ENCODE measurements at regions not wholly inside any gene's neighbourhood (a gene's known extent, or its start where the extent isn't known, plus 50 kb on each side); places are given as distances from the start of the nearest gene placed in this dataset.
"Not testable (repeated sequence)": the region's sequence is repeated elsewhere in the genome, so short reads cannot be mapped to it uniquely, and the experiment has no call there.

DNA sequence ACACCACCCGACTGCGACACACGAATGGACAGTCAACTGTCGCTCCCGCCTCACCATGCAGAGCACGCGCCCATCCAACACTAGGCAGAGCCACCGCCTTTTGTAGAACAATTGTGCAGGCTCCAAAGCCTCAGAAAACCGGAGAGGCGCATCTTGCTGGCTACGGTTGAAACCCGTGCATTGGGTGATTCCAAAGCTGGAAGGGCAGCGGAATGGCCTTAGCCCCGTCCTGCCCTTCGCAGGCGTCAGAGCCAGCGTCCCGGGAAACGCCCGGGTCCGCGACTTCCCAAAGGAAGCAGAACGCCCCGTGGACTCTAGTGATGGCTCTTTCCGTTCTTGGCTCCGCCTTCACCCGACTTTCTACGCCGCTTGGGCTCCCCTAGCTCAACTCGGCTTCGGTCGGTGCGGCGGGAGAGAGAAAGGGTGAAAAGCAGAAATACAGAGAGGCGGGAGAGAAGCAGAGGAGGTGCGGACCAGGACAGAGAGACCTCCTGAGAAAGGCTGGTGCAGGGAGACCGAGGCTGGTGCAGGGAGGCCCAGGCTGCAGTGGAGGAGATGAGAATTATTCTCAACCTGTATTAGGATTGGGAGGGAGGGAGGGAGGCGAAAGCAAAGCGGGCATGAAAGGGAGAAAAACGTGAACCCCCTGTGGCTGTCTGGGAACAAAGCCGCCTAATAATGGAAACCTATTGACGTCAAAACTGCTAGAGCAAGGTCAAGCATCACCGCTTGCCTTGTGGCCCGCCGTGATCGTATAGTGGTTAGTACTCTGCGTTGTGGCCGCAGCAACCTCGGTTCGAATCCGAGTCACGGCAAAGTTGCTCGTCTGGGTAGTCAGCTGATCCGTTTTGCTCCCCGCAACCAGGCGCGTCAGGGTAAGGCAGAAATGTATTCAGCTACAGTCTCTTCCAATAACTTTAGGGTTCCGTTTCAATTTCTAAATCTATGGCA, 99.5 kb downstream of the PRKAB2 start:
- no peak overlapping the region for H3K27ac ChIP-seq (ENCODE audit: low read depth in 1 of 2, low read length in 1 of 2)
- DNase-seq (ENCODE audit: low read depth in 6 of 9, low spot score in 9 of 9) = no peak

DNA sequence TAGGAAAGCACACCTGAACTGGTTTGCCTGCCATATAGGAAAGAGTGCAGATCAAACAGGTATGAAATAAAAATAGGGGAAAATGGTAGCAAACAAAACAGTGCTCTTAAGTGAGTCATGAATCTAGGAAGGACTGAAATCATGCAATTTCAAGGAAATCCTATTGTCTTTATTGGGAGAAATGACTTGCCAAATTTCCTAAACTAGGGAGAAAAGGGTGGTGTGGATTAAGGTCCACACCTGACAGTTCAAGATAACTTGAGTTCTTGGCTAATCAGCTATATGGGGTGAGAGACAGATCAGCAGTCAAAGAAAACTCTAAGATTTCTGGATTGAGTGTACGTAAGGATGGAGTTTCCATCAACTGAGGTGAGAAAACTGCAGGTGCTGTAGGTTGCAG, 101.1 kb downstream of the PRKAB2 start:
- H3K4me1 ChIP-seq (ENCODE audit: control insufficient read depth in 2 of 2, insufficient read depth in 2 of 2, low read length in 2 of 2) = no peaks in the 10 kb centered on the region
- peaks cover 17 to 55% of the 10 kb centered on the region in 2 donors for H3K27me3 ChIP-seq (ENCODE audit: control insufficient read depth in 2 of 2, insufficient read depth in 1 of 2, low read length in 1 of 2)
- no peaks in the 10 kb centered on the region for H3K36me3 ChIP-seq (ENCODE audit: control insufficient read depth in 2 of 2, insufficient read depth in 2 of 2, low read length in 1 of 2)
- no peaks in the 10 kb centered on the region for H3K9me3 ChIP-seq (ENCODE audit: control insufficient read depth in 2 of 2, insufficient read depth in 1 of 2, low read length in 1 of 2)
- 88% methylated on average over 1 of the region's 1 CpG for WGBS
- no peak for DNase-seq (ENCODE audit: low read depth in 6 of 9, low spot score in 9 of 9)
- no peak overlapping the region for H3K27ac ChIP-seq (ENCODE audit: low read depth in 1 of 2, low read length in 1 of 2)
- no peak overlapping the region for H3K4me3 ChIP-seq (ENCODE audit: low read length in 2 of 2)

More for the DNA sequence above, 99.5 kb downstream of the PRKAB2 start:
- Histone ChIP-seq H3K4me3 (ENCODE audit: low read length in 2 of 2) (no peak overlapping the region), H3K36me3 (ENCODE audit: control insufficient read depth in 2 of 2, insufficient read depth in 2 of 2, low read length in 1 of 2) (no peaks in the 10 kb centered on the region), H3K27me3 (ENCODE audit: control insufficient read depth in 2 of 2, insufficient read depth in 1 of 2, low read length in 1 of 2) (peaks cover 24 to 71% of the 10 kb centered on the region in 2 donors), H3K9me3 (ENCODE audit: control insufficient read depth in 2 of 2, insufficient read depth in 1 of 2, low read length in 1 of 2) (peaks cover 0 to 5% of the 10 kb centered on the region in 2 donors), H3K4me1 (ENCODE audit: control insufficient read depth in 2 of 2, insufficient read depth in 2 of 2, low read length in 2 of 2) (no peaks in the 10 kb centered on the region)
- 13% methylated on average over 58 of the region's 58 CpGs for WGBS

DNA sequence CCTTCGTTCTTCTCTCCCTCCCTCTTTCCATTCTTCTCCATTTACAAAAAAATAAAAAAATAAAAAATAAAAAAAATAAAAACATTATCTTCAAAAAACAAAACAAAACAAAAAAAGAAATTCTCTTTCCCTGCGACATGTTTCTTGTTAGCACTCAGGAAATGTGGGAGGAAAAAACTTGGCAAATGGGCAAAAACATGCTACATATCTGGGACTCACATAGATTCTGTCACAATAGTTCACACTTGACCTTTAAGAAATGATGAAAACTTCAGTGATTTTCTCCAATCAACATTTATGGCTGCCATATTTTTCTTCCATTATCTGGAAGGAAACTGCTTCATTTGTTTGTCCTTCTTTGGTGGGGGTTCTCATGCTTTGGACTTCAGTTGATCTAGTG, 109.3 kb downstream of the PRKAB2 start:
- Histone ChIP-seq H3K4me1 (ENCODE audit: control insufficient read depth in 2 of 2, insufficient read depth in 2 of 2, low read length in 2 of 2) (no peaks in the 10 kb centered on the region), H3K9me3 (ENCODE audit: control insufficient read depth in 2 of 2, insufficient read depth in 1 of 2, low read length in 1 of 2) (peaks cover 0 to 1% of the 10 kb centered on the region in 2 donors), H3K4me3 (ENCODE audit: low read length in 2 of 2) (no peak overlapping the region), H3K36me3 (ENCODE audit: control insufficient read depth in 2 of 2, insufficient read depth in 2 of 2, low read length in 1 of 2) (no peaks in the 10 kb centered on the region), H3K27ac (ENCODE audit: low read depth in 1 of 2, low read length in 1 of 2) (no peak overlapping the region), H3K27me3 (ENCODE audit: control insufficient read depth in 2 of 2, insufficient read depth in 1 of 2, low read length in 1 of 2) (no peaks in the 10 kb centered on the region)
- WGBS = 86% methylated on average over 2 of the region's 2 CpGs
- no peak for DNase-seq (ENCODE audit: low read depth in 6 of 9, low spot score in 9 of 9)

DNA sequence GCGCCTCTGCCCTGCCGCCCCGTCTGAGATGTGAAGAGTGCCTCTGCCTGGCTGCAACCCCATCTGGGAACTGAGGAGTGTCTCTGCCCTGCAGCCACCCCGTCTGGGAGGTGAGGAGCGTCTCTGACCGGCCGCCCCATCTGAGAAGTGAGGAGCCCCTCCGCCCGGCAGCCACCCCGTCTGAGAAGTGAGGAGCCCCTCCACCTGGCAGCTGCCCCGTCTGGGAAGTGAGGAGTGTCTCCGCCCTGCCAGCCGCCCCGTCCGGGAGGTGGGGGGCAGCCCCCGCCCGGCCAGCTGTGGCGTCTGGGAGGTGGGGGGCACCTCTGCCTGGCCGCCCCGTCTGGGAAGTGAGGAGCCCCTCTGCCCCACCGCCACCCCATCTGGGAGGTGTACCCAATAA, 110.4 kb downstream of the PRKAB2 start:
- DNase-seq (ENCODE audit: low read depth in 6 of 9, low spot score in 9 of 9); H3K27ac ChIP-seq (ENCODE audit: low read depth in 1 of 2, low read length in 1 of 2); H3K9me3 ChIP-seq (ENCODE audit: control insufficient read depth in 2 of 2, insufficient read depth in 1 of 2, low read length in 1 of 2); H3K4me1 ChIP-seq (ENCODE audit: control insufficient read depth in 2 of 2, insufficient read depth in 2 of 2, low read length in 2 of 2); H3K27me3 ChIP-seq (ENCODE audit: control insufficient read depth in 2 of 2, insufficient read depth in 1 of 2, low read length in 1 of 2); H3K4me3 ChIP-seq (ENCODE audit: low read length in 2 of 2); H3K36me3 ChIP-seq (ENCODE audit: control insufficient read depth in 2 of 2, insufficient read depth in 2 of 2, low read length in 1 of 2): not testable (repeated sequence)
- 96% methylated on average over 21 of the region's 21 CpGs for WGBS

DNA sequence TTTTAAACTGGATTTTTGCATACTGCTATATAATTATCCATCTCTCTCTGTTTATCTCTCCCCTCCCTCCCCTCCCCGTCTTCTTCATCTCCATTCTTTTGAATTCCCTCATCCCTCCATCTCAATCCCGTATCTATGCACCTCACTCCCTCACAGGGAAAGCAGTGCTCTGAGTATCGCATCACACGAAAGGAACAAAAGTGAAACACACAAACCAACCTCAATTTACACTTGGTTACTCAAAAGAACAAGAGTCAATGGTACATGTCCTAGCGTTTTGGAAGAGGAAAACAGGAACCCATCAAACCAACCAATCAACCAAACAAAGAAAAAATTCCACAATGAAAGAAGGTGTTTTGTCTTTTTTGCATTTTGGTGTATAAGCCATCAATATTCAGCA, 115.1 kb downstream of the NBPF12 start:
- no peak for DNase-seq (ENCODE audit: low read depth in 6 of 9, low spot score in 9 of 9)
- Histone ChIP-seq H3K4me1 (ENCODE audit: control insufficient read depth in 2 of 2, insufficient read depth in 2 of 2, low read length in 2 of 2) (no peaks in the 10 kb centered on the region), H3K4me3 (ENCODE audit: low read length in 2 of 2) (no peak overlapping the region), H3K9me3 (ENCODE audit: control insufficient read depth in 2 of 2, insufficient read depth in 1 of 2, low read length in 1 of 2) (no peaks in the 10 kb centered on the region), H3K27me3 (ENCODE audit: control insufficient read depth in 2 of 2, insufficient read depth in 1 of 2, low read length in 1 of 2) (no peaks in the 10 kb centered on the region), H3K27ac (ENCODE audit: low read depth in 1 of 2, low read length in 1 of 2) (no peak overlapping the region), H3K36me3 (ENCODE audit: control insufficient read depth in 2 of 2, insufficient read depth in 2 of 2, low read length in 1 of 2) (no peaks in the 10 kb centered on the region)
- WGBS = 92% methylated on average over 5 of the region's 5 CpGs

DNA sequence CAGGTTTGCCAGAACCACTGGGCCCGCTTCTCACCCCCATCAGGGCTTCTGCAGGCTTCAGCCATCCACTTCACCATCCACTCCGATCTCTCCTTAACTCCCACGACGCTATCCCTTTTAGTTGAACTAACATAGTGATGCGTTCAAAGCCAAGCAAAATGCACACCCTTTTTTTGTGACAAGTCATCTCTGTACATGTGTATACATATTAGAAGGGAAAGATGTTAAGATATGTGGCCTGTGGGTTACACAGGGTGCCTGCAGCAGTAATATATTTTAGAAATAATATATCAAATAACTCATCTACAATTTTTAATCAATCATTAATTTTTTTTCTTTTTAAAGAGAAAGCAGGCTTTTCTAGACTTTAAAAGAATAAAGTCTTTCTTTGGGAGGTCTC, 114.6 kb downstream of the NBPF12 start:
- DNase-seq (ENCODE audit: low read depth in 6 of 9, low spot score in 9 of 9) = no peak
- H3K9me3 ChIP-seq (ENCODE audit: control insufficient read depth in 2 of 2, insufficient read depth in 1 of 2, low read length in 1 of 2) = no peaks in the 10 kb centered on the region
- no peaks in the 10 kb centered on the region for H3K4me1 ChIP-seq (ENCODE audit: control insufficient read depth in 2 of 2, insufficient read depth in 2 of 2, low read length in 2 of 2)
- no peak overlapping the region for H3K4me3 ChIP-seq (ENCODE audit: low read length in 2 of 2)
- H3K27ac ChIP-seq (ENCODE audit: low read depth in 1 of 2, low read length in 1 of 2) = no peak overlapping the region
- H3K36me3 ChIP-seq (ENCODE audit: control insufficient read depth in 2 of 2, insufficient read depth in 2 of 2, low read length in 1 of 2) = no peaks in the 10 kb centered on the region
- 99% methylated on average over 5 of the region's 5 CpGs for WGBS
- no peaks in the 10 kb centered on the region for H3K27me3 ChIP-seq (ENCODE audit: control insufficient read depth in 2 of 2, insufficient read depth in 1 of 2, low read length in 1 of 2)

DNA sequence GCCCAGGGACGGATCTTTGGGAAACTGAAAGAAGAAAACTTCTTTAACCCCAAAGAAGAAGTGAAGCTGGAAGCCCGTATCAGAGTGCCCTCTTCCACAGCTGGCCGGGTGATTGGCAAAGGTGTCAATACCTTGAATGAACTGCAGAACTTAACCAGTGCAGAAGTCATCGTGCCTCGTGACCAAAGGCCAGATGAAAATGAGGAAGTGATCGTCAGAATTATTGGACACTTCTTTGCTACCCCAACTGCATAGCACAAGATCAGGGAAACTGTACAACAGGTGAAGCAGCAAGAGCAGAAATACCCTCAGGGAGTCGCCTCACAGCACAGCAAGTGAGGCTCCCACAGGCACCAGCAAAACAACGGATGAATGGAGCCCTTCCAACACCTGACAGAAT, 114.0 kb downstream of the NBPF12 start:
- 86% methylated on average over 8 of the region's 8 CpGs for WGBS
- no peaks in the 10 kb centered on the region for H3K36me3 ChIP-seq (ENCODE audit: control insufficient read depth in 2 of 2, insufficient read depth in 2 of 2, low read length in 1 of 2)
- H3K4me3 ChIP-seq (ENCODE audit: low read length in 2 of 2) = no peak overlapping the region
- no peak overlapping the region for H3K27ac ChIP-seq (ENCODE audit: low read depth in 1 of 2, low read length in 1 of 2)
- no peaks in the 10 kb centered on the region for H3K27me3 ChIP-seq (ENCODE audit: control insufficient read depth in 2 of 2, insufficient read depth in 1 of 2, low read length in 1 of 2)
- no peaks in the 10 kb centered on the region for H3K4me1 ChIP-seq (ENCODE audit: control insufficient read depth in 2 of 2, insufficient read depth in 2 of 2, low read length in 2 of 2)
- no peak for DNase-seq (ENCODE audit: low read depth in 6 of 9, low spot score in 9 of 9)
- no peaks in the 10 kb centered on the region for H3K9me3 ChIP-seq (ENCODE audit: control insufficient read depth in 2 of 2, insufficient read depth in 1 of 2, low read length in 1 of 2)

DNA sequence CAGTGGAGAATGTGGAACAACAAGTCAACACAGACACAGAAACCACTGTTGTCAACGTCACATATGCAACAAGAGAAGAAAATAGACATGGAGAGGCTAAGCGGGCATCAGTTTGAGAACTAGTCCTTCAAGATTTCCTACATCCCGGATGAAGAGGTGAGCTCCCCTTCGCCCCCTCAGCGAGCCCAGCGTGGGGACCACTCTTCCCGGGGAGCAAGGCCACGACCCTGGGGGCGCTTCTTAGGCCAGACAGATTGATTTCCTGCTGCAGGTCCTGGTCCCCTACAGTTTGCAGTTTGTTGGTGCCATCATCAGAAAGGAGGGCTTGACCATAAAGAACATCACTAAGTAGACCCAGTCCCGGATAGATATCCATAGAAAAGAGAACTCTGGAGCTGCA, 113.0 kb downstream of the NBPF12 start:
- DNase-seq (ENCODE audit: low read depth in 6 of 9, low spot score in 9 of 9) = no peak
- Histone ChIP-seq H3K36me3 (ENCODE audit: control insufficient read depth in 2 of 2, insufficient read depth in 2 of 2, low read length in 1 of 2) (no peaks in the 10 kb centered on the region), H3K4me1 (ENCODE audit: control insufficient read depth in 2 of 2, insufficient read depth in 2 of 2, low read length in 2 of 2) (no peaks in the 10 kb centered on the region), H3K27ac (ENCODE audit: low read depth in 1 of 2, low read length in 1 of 2) (no peak overlapping the region), H3K4me3 (ENCODE audit: low read length in 2 of 2) (no peak overlapping the region), H3K9me3 (ENCODE audit: control insufficient read depth in 2 of 2, insufficient read depth in 1 of 2, low read length in 1 of 2) (no peaks in the 10 kb centered on the region), H3K27me3 (ENCODE audit: control insufficient read depth in 2 of 2, insufficient read depth in 1 of 2, low read length in 1 of 2) (no peaks in the 10 kb centered on the region)
- 96% methylated on average over 10 of the region's 10 CpGs for WGBS

DNA sequence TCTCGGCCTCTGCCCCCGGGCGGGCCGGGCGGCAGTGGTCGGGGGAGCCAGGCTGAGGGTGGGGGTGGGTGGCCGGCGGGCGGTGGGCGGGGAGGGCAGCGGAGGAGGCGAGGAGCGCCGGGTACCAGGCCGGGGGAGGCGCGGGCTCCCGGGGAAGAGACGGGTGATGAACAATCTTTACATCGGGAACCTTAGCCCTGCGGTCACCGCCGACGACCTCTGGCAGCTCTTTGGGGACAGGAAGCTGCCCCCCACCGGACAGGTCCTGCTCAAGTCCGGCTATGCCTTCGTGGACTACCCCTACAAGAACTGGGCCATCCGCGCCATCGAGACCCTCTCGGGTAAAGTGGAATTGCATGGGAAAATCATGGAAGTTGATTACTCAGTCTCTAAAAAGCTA, 112.5 kb downstream of the NBPF12 start:
- Histone ChIP-seq H3K27me3 (ENCODE audit: control insufficient read depth in 2 of 2, insufficient read depth in 1 of 2, low read length in 1 of 2) (no peaks in the 10 kb centered on the region), H3K36me3 (ENCODE audit: control insufficient read depth in 2 of 2, insufficient read depth in 2 of 2, low read length in 1 of 2) (no peaks in the 10 kb centered on the region), H3K27ac (ENCODE audit: low read depth in 1 of 2, low read length in 1 of 2) (no peak overlapping the region), H3K4me3 (ENCODE audit: low read length in 2 of 2) (no peak overlapping the region), H3K4me1 (ENCODE audit: control insufficient read depth in 2 of 2, insufficient read depth in 2 of 2, low read length in 2 of 2) (no peaks in the 10 kb centered on the region), H3K9me3 (ENCODE audit: control insufficient read depth in 2 of 2, insufficient read depth in 1 of 2, low read length in 1 of 2) (no peaks in the 10 kb centered on the region)
- 98% methylated on average over 31 of the region's 31 CpGs for WGBS
- DNase-seq (ENCODE audit: low read depth in 6 of 9, low spot score in 9 of 9) = no peak
